Dermis blood vessel endothelial cell (primary cell): ENCODE measurements at regions not wholly inside any gene's neighbourhood (a gene's known extent, or its start where the extent isn't known, plus 50 kb on each side); places are given as distances from the start of the nearest gene placed in this dataset.

Source experiments
- DNase-seq: peaks from one replicate; pipeline ENCODE4 v3.0.0; 2010

GRCh38 chr18:78554944-78555608 lies 424.5 kb upstream of the SALL3 start:
- DNase-seq, result no peak

GRCh38 chr18:78557371-78557770 lies 422.2 kb upstream of the SALL3 start:
- no peak for DNase-seq

GRCh38 chr18:78558101-78558810 lies 421.4 kb upstream of the SALL3 start:
- DNase-seq, result no peak

- no peak for DNase-seq
These were observed 420.7 kb upstream of the SALL3 start for GRCh38 chr18:78558948-78559347.

- DNase-seq, result no peak
These were observed 420.0 kb upstream of the SALL3 start for GRCh38 chr18:78559584-78559983.

- DNase-seq, result no peak
These were observed 417.7 kb upstream of the SALL3 start for GRCh38 chr18:78561757-78562510.

- no peak for DNase-seq
These were observed 417.1 kb upstream of the SALL3 start for GRCh38 chr18:78562531-78562961.

GRCh38 chr18:78563110-78563509 lies 416.5 kb upstream of the SALL3 start:
- no peak for DNase-seq

GRCh38 chr18:78564030-78564429 lies 415.6 kb upstream of the SALL3 start:
- no peak for DNase-seq

- no peak for DNase-seq
These were observed 415.1 kb upstream of the SALL3 start for GRCh38 chr18:78564518-78564917.

GRCh38 chr18:78565240-78565639 lies 414.4 kb upstream of the SALL3 start:
- no peak for DNase-seq

GRCh38 chr18:78566065-78566464 lies 413.6 kb upstream of the SALL3 start:
- DNase-seq, result no peak

GRCh38 chr18:78566720-78567119 lies 412.9 kb upstream of the SALL3 start:
- DNase-seq, result no peak

- DNase-seq, result no peak
These were observed 408.4 kb upstream of the SALL3 start for GRCh38 chr18:78571063-78571785.

- DNase-seq, result no peak
These were observed 407.7 kb upstream of the SALL3 start for GRCh38 chr18:78571831-78572347.

GRCh38 chr18:78573773-78574172 lies 405.8 kb upstream of the SALL3 start:
- DNase-seq, result no peak

- no peak for DNase-seq
These were observed 402.7 kb upstream of the SALL3 start for GRCh38 chr18:78576967-78577366.

GRCh38 chr18:78579449-78579848 lies 400.2 kb upstream of the SALL3 start:
- no peak for DNase-seq

GRCh38 chr18:78579854-78580577 lies 399.6 kb upstream of the SALL3 start:
- DNase-seq, result no peak

- DNase-seq, result no peak
These were observed 398.7 kb upstream of the SALL3 start for GRCh38 chr18:78580835-78581339.

- no peak for DNase-seq
These were observed 397.4 kb upstream of the SALL3 start for GRCh38 chr18:78582181-78582709.
